WI38 (cell line): ENCODE measurements at regions not wholly inside any gene's neighbourhood (a gene's known extent, or its start where the extent isn't known, plus 50 kb on each side); places are given as distances from the start of the nearest gene placed in this dataset.

Experiments used
- H3K4me3 ChIP-seq: 2 replicates; pipeline ENCODE4 v1.5.1; 2011; ENCODE audit warnings: low read depth, mild to moderate bottlenecking, control low read depth, low read length
- CTCF ChIP-seq: IDR thresholded peaks from 2 replicates; pipeline ENCODE4 v1.5.1; 2012; ENCODE audit warnings: low read depth, mild to moderate bottlenecking, control low read depth, low read length

- H3K4me3 ChIP-seq, result no peak overlapping the region
- TF ChIP-seq CTCF, result no peak
Measured at GRCh38 chrX:39595977-39596376, 501.8 kb downstream of the BCOR start.

- H3K4me3 ChIP-seq, result no peak overlapping the region
- TF ChIP-seq CTCF, result no peak
Measured at GRCh38 chrX:39596437-39596836, 501.3 kb downstream of the BCOR start.

- TF ChIP-seq CTCF, result no peak
- no peak overlapping the region for H3K4me3 ChIP-seq
Measured at GRCh38 chrX:39599339-39599738, 498.4 kb downstream of the BCOR start.

- H3K4me3 ChIP-seq, result no peak overlapping the region
- no peak for TF ChIP-seq CTCF
Measured at GRCh38 chrX:39600222-39600621, 497.5 kb downstream of the BCOR start.

- no peak overlapping the region for H3K4me3 ChIP-seq
- no peak for TF ChIP-seq CTCF
Measured at GRCh38 chrX:39601231-39602177, 496.3 kb downstream of the BCOR start.

GRCh38 chrX:39602195-39602594 is 495.6 kb downstream of the BCOR start:
- H3K4me3 ChIP-seq, result no peak overlapping the region
- TF ChIP-seq CTCF, result no peak

- TF ChIP-seq CTCF, result no peak
- H3K4me3 ChIP-seq, result no peak overlapping the region
Measured at GRCh38 chrX:39603230-39603629, 494.5 kb downstream of the BCOR start.
